Renal cortex interstitium (tissue), 11 donors: ENCODE measurements at regions not wholly inside any gene's neighbourhood (a gene's known extent, or its start where the extent isn't known, plus 50 kb on each side); places are given as distances from the start of the nearest gene placed in this dataset.

Source experiments
- DNase-seq, 11 donors: peaks; one replicate each; pipeline ENCODE4 v3.0.0-alpha.2; 2013; ENCODE audit warnings: low read depth in 9 of 11, low spot score in 4 of 11; ENCODE audit errors: extremely low read depth in 1 of 11

GRCh38 chr19:30144242-30144758 is 202.3 kb downstream of the URI1 start:
- DNase-seq = no peak

- DNase-seq = peak in 1 of 11 donors; percentile 18
These were observed 202.8 kb downstream of the URI1 start for GRCh38 chr19:30144802-30145201.

GRCh38 chr19:30145467-30145866 is 203.4 kb downstream of the URI1 start:
- no peak for DNase-seq

- DNase-seq = no peak
These were observed 204.3 kb downstream of the URI1 start for GRCh38 chr19:30146346-30146745.

GRCh38 chr19:30148039-30148790 is 206.2 kb downstream of the URI1 start:
- no peak for DNase-seq

GRCh38 chr19:30148803-30149202 is 206.8 kb downstream of the URI1 start:
- DNase-seq = no peak

GRCh38 chr19:30149300-30149699 is 207.3 kb downstream of the URI1 start:
- DNase-seq = no peak

- no peak for DNase-seq
These were observed 208.6 kb downstream of the URI1 start for GRCh38 chr19:30150626-30151025.

GRCh38 chr19:30151081-30151480 is 209.0 kb downstream of the URI1 start:
- DNase-seq = no peak

- no peak for DNase-seq
These were observed 210.7 kb downstream of the URI1 start for GRCh38 chr19:30152510-30153291.

GRCh38 chr19:30153326-30154210 is 211.5 kb downstream of the URI1 start:
- DNase-seq = no peak

GRCh38 chr19:30154410-30154809 is 212.4 kb downstream of the URI1 start:
- no peak for DNase-seq

GRCh38 chr19:30155381-30156200 is 213.6 kb downstream of the URI1 start:
- DNase-seq = no peak

GRCh38 chr19:30156646-30157045 is 214.6 kb downstream of the URI1 start:
- no peak for DNase-seq

- DNase-seq = no peak
These were observed 213.9 kb upstream of the ZNF536 start for GRCh38 chr19:30158067-30158892.

GRCh38 chr19:30158893-30159245 is 213.3 kb upstream of the ZNF536 start:
- DNase-seq = no peak

GRCh38 chr19:30159636-30160035 is 212.5 kb upstream of the ZNF536 start:
- DNase-seq = no peak

GRCh38 chr19:30160426-30160825 is 211.8 kb upstream of the ZNF536 start:
- no peak for DNase-seq
